ENCODE measurements at regions not wholly inside any gene's neighbourhood (a gene's known extent, or its start where the extent isn't known, plus 50 kb on each side); places are given as distances from the start of the nearest gene placed in this dataset.

- intact Hi-C loops (cut with DNase I): no loop called here
- no peak for ATAC-seq
- no peak for DNase-seq (ENCODE audit: missing footprints)
These were observed 138.8 kb downstream of the GABRG1 start for GRCh38 chr4:45985038-45985437.

GRCh38 chr4:45971108-45971507 is 152.7 kb downstream of the GABRG1 start:
- ATAC-seq: no peak
- DNase-seq (ENCODE audit: missing footprints): no peak
- intact Hi-C loops (cut with DNase I): no loop called here

- no peak for DNase-seq (ENCODE audit: missing footprints)
- no peak for ATAC-seq
- intact Hi-C loops (cut with DNase I): no loop called here
These were observed 166.5 kb downstream of the GABRG1 start for GRCh38 chr4:45957353-45957752.

GRCh38 chr4:45954276-45954675 is 169.6 kb downstream of the GABRG1 start:
- no peak for DNase-seq (ENCODE audit: missing footprints)
- intact Hi-C loops (cut with DNase I): no loop called here

GRCh38 chr4:45951153-45951552 is 172.7 kb downstream of the GABRG1 start:
- ATAC-seq: no peak
- intact Hi-C loops (cut with DNase I): no loop called here
- no peak for DNase-seq (ENCODE audit: missing footprints)

More at GRCh38 chr4:45954276-45954675, 169.6 kb downstream of the GABRG1 start:
- no peak for ATAC-seq

GRCh38 chr4:45946699-45947098 is 177.2 kb downstream of the GABRG1 start:
- no peak for ATAC-seq
- no peak for DNase-seq (ENCODE audit: missing footprints)
- intact Hi-C loops (cut with DNase I): no loop called here

- DNase-seq (ENCODE audit: missing footprints) (no peak), ATAC-seq (no peak)
- intact Hi-C loops (cut with DNase I): no loop called here
These were observed 179.9 kb downstream of the GABRG1 start for GRCh38 chr4:45944000-45944399.

GRCh38 chr4:45939056-45939455 is 184.8 kb downstream of the GABRG1 start:
- DNase-seq (ENCODE audit: missing footprints) (no peak), ATAC-seq (no peak)
- intact Hi-C loops (cut with DNase I): no loop called here

GRCh38 chr4:45931154-45931553 is 192.7 kb downstream of the GABRG1 start:
- intact Hi-C loops (cut with DNase I): no loop called here
- no peak for ATAC-seq

GRCh38 chr4:45927641-45928040 is 196.2 kb downstream of the GABRG1 start:
- intact Hi-C loops (cut with DNase I): no loop called here
- ATAC-seq: no peak
- DNase-seq (ENCODE audit: missing footprints): no peak

More at GRCh38 chr4:45931154-45931553, 192.7 kb downstream of the GABRG1 start:
- no peak for DNase-seq (ENCODE audit: missing footprints)

GRCh38 chr4:45925809-45926208 is 198.0 kb downstream of the GABRG1 start:
- no peak for ATAC-seq
- intact Hi-C loops (cut with DNase I): no loop called here
- DNase-seq (ENCODE audit: missing footprints): no peak

GRCh38 chr4:45920861-45921260 is 203.0 kb downstream of the GABRG1 start:
- ATAC-seq: no peak
- intact Hi-C loops (cut with DNase I): no loop called here
- no peak for DNase-seq (ENCODE audit: missing footprints)

GRCh38 chr4:45910511-45910910 is 213.3 kb downstream of the GABRG1 start:
- intact Hi-C loops (cut with DNase I): no loop called here
- DNase-seq (ENCODE audit: missing footprints) (no peak), ATAC-seq (no peak)

GRCh38 chr4:45897946-45898585 is 225.8 kb downstream of the GABRG1 start:
- DNase-seq (ENCODE audit: missing footprints): no peak
- ATAC-seq: no peak
- intact Hi-C loops (cut with DNase I): no loop called here

- no peak for ATAC-seq
- intact Hi-C loops (cut with DNase I): no loop called here
- DNase-seq (ENCODE audit: missing footprints): no peak
These were observed 240.4 kb downstream of the GABRG1 start for GRCh38 chr4:45883421-45883820.

- intact Hi-C loops (cut with DNase I): no loop called here
- no peak for DNase-seq (ENCODE audit: missing footprints)
- ATAC-seq: no peak
These were observed 247.5 kb downstream of the GABRG1 start for GRCh38 chr4:45876235-45876890.

- intact Hi-C loops (cut with DNase I): no loop called here
- no peak for ATAC-seq
- DNase-seq (ENCODE audit: missing footprints): no peak
These were observed 254.7 kb downstream of the GABRG1 start for GRCh38 chr4:45869184-45869583.

- intact Hi-C loops (cut with DNase I): no loop called here
- DNase-seq (ENCODE audit: missing footprints) (no peak), ATAC-seq (no peak)
These were observed 258.1 kb downstream of the GABRG1 start for GRCh38 chr4:45865781-45866180.

- DNase-seq (ENCODE audit: missing footprints) (no peak), ATAC-seq (no peak)
- intact Hi-C loops (cut with DNase I): no loop called here
These were observed 268.0 kb downstream of the GABRG1 start for GRCh38 chr4:45855857-45856256.

GRCh38 chr4:45846016-45846415 is 277.8 kb downstream of the GABRG1 start:
- intact Hi-C loops (cut with DNase I): no loop called here
- ATAC-seq (no peak), DNase-seq (ENCODE audit: missing footprints) (no peak)

GRCh38 chr4:45841791-45842190 is 282.1 kb downstream of the GABRG1 start:
- ATAC-seq: no peak
- intact Hi-C loops (cut with DNase I): no loop called here
- no peak for DNase-seq (ENCODE audit: missing footprints)
